ENCODE measurements at regions not wholly inside any gene's neighbourhood (a gene's known extent, or its start where the extent isn't known, plus 50 kb on each side); places are given as distances from the start of the nearest gene placed in this dataset.

GRCh38 chr2:15750822-15751329 is 159.2 kb downstream of the DDX1 start:
- TF ChIP-seq TSHZ2 (CRISPR knock-in tag; IDR thresholded peaks at IDR 0.05) (no peak), TOX (CRISPR knock-in tag; IDR thresholded peaks at IDR 0.05; ENCODE audit: borderline replicate concordance) (no peak), PPARA (CRISPR knock-in tag; IDR thresholded peaks at IDR 0.05; ENCODE audit: borderline replicate concordance) (no peak), BACH2 (CRISPR knock-in tag; IDR thresholded peaks at IDR 0.05; ENCODE audit: borderline replicate concordance) (no peak), CSDC2 (CRISPR knock-in tag; IDR thresholded peaks at IDR 0.05) (no peak), ESRRG (CRISPR knock-in tag; IDR thresholded peaks at IDR 0.05) (no peak), ZFP3 (CRISPR knock-in tag; IDR thresholded peaks at IDR 0.05) (no peak), RARB (CRISPR knock-in tag; IDR thresholded peaks at IDR 0.05) (no peak), ISL1 (CRISPR knock-in tag; IDR thresholded peaks at IDR 0.05) (no peak), OSR1 (CRISPR knock-in tag; IDR thresholded peaks at IDR 0.05) (no peak), TCF4 (CRISPR knock-in tag; IDR thresholded peaks at IDR 0.05; ENCODE audit: borderline replicate concordance) (no peak), ZNF565 (CRISPR knock-in tag; conservative IDR thresholded peaks at IDR 0.05; ENCODE audit: low read depth) (no peak), ZNF8 (CRISPR knock-in tag; IDR thresholded peaks at IDR 0.05) (no peak), ZC3H10 (CRISPR knock-in tag; IDR thresholded peaks at IDR 0.05) (no peak), GLIS3 (CRISPR knock-in tag; IDR thresholded peaks at IDR 0.05) (no peak), POU6F1 (CRISPR knock-in tag; IDR thresholded peaks at IDR 0.05; ENCODE audit: borderline replicate concordance, low read depth) (no peak), ARNTL (CRISPR knock-in tag; IDR thresholded peaks at IDR 0.05; ENCODE audit: borderline replicate concordance, low read depth) (no peak), CSRNP3 (CRISPR knock-in tag; IDR thresholded peaks at IDR 0.05) (no peak), ZFP30 (CRISPR knock-in tag; IDR thresholded peaks at IDR 0.05) (no peak)
- TF ChIP-seq, protein P1, sequence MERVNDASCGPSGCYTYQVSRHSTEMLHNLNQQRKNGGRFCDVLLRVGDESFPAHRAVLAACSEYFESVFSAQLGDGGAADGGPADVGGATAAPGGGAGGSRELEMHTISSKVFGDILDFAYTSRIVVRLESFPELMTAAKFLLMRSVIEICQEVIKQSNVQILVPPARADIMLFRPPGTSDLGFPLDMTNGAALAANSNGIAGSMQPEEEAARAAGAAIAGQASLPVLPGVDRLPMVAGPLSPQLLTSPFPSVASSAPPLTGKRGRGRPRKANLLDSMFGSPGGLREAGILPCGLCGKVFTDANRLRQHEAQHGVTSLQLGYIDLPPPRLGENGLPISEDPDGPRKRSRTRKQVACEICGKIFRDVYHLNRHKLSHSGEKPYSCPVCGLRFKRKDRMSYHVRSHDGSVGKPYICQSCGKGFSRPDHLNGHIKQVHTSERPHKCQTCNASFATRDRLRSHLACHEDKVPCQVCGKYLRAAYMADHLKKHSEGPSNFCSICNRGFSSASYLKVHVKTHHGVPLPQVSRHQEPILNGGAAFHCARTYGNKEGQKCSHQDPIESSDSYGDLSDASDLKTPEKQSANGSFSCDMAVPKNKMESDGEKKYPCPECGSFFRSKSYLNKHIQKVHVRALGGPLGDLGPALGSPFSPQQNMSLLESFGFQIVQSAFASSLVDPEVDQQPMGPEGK (CRISPR knock-in tag; IDR thresholded peaks at IDR 0.05; ENCODE audit: borderline replicate concordance) = no peak
- ATAC-seq = no peak

DNA sequence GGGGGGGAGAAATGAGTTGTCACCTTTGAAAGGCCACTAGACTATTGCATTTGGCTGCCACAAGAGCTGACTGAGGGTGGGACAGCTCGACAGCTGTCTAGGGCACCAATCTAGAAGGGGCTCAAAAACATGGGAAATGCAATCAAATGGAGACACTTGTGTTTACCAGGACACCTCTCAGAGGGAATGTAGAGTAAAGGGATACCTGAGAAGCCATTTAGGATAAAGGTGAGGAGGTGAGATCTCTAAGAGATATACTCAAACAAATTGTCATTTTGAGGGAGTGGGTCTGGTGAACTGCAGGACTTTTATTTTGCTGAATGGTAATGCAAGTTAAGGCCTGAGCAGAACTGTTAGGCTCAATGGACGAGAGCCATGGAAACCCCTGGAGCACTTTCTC is 159.8 kb downstream of the DDX1 start:
- ATAC-seq = no peak
- TF ChIP-seq TCF4 (CRISPR knock-in tag; IDR thresholded peaks at IDR 0.05; ENCODE audit: borderline replicate concordance) (no peak), CSDC2 (CRISPR knock-in tag; IDR thresholded peaks at IDR 0.05) (no peak), RARB (CRISPR knock-in tag; IDR thresholded peaks at IDR 0.05) (no peak), PPARA (CRISPR knock-in tag; IDR thresholded peaks at IDR 0.05; ENCODE audit: borderline replicate concordance) (no peak), POU6F1 (CRISPR knock-in tag; IDR thresholded peaks at IDR 0.05; ENCODE audit: borderline replicate concordance, low read depth) (no peak), ZC3H10 (CRISPR knock-in tag; IDR thresholded peaks at IDR 0.05) (no peak), ZFP3 (CRISPR knock-in tag; IDR thresholded peaks at IDR 0.05) (no peak), GLIS3 (CRISPR knock-in tag; IDR thresholded peaks at IDR 0.05) (no peak), TSHZ2 (CRISPR knock-in tag; IDR thresholded peaks at IDR 0.05) (no peak), ESRRG (CRISPR knock-in tag; IDR thresholded peaks at IDR 0.05) (no peak), ARNTL (CRISPR knock-in tag; IDR thresholded peaks at IDR 0.05; ENCODE audit: borderline replicate concordance, low read depth) (no peak), ZNF8 (CRISPR knock-in tag; IDR thresholded peaks at IDR 0.05) (no peak), ISL1 (CRISPR knock-in tag; IDR thresholded peaks at IDR 0.05) (no peak), SNAI2 (CRISPR knock-in tag; IDR thresholded peaks at IDR 0.05) (no peak), BACH2 (CRISPR knock-in tag; IDR thresholded peaks at IDR 0.05; ENCODE audit: borderline replicate concordance) (no peak)
- TF ChIP-seq, protein P1 (CRISPR knock-in tag; IDR thresholded peaks at IDR 0.05; ENCODE audit: borderline replicate concordance) = no peak
- TF ChIP-seq, protein P2, sequence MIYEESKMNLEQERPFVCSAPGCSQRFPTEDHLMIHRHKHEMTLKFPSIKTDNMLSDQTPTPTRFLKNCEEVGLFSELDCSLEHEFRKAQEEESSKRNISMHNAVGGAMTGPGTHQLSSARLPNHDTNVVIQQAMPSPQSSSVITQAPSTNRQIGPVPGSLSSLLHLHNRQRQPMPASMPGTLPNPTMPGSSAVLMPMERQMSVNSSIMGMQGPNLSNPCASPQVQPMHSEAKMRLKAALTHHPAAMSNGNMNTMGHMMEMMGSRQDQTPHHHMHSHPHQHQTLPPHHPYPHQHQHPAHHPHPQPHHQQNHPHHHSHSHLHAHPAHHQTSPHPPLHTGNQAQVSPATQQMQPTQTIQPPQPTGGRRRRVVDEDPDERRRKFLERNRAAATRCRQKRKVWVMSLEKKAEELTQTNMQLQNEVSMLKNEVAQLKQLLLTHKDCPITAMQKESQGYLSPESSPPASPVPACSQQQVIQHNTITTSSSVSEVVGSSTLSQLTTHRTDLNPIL (CRISPR knock-in tag; IDR thresholded peaks at IDR 0.05; ENCODE audit: low read depth) = no peak
